H1 (cell line): ENCODE measurements at regions not wholly inside any gene's neighbourhood (a gene's known extent, or its start where the extent isn't known, plus 50 kb on each side); places are given as distances from the start of the nearest gene placed in this dataset.

Experiments
- CTCF ChIA-PET: fragments of 300-600 bp; sonication (Branson Sonifier 250); formaldehyde crosslinking; loops from one replicate; lab custom pipeline; 2021; ENCODE audit not compliant: partially characterized antibody; lab: Charles Lee
- POLR2A ChIA-PET: fragments of 300-600 bp; sonication (Branson Sonifier 250); formaldehyde crosslinking; loops from one replicate; lab custom pipeline; 2021; ENCODE audit warnings: inconsistent platforms; ENCODE audit not compliant: partially characterized antibody; lab: Charles Lee
- DNase-seq, 2 experiments: peaks; one replicate each; pipeline versions ENCODE4 v3.0.0 to v3.0.0-alpha.2; 2010 to 2022; ENCODE audit warnings: low spot score in 2 of 2, low read depth in 1 of 2, mixed read lengths in 1 of 2
- FAIRE-seq: peaks from 2 replicates; lab custom pipeline; 2011; peaks lifted over from hg19 to GRCh38; lab: Jason Lieb, UNC
- H2AFZ ChIP-seq: 2 replicates; pipeline ENCODE4 v1.8.1; 2012; ENCODE audit warnings: low read length, inconsistent platforms
- H2AK5ac ChIP-seq: 2 replicates; pipeline ENCODE4 v1.6.1; 2013; ENCODE audit warnings: low read depth, low read length
- H2BK120ac ChIP-seq: replicated peaks from 2 replicates; pipeline ENCODE3; 2013; ENCODE audit warnings: low read depth, low read length, inconsistent platforms
- H2BK12ac ChIP-seq: 2 replicates; pipeline ENCODE4 v1.6.1; 2013; ENCODE audit warnings: low read depth, low read length
- H2BK15ac ChIP-seq: 2 replicates; pipeline ENCODE4 v1.6.1; 2013; ENCODE audit warnings: low read length
- H2BK20ac ChIP-seq: 2 replicates; pipeline ENCODE4 v1.6.1; 2013; ENCODE audit warnings: low read length
- H2BK5ac ChIP-seq: 2 replicates; pipeline ENCODE4 v1.6.1; 2013; ENCODE audit warnings: low read depth, low read length
- H3K14ac ChIP-seq: 2 replicates; pipeline ENCODE4 v1.6.1; 2013; ENCODE audit warnings: inconsistent platforms; ENCODE audit not compliant: insufficient read length
- H3K18ac ChIP-seq: 2 replicates; pipeline ENCODE4 v1.6.1; 2013; ENCODE audit warnings: low read length; ENCODE audit errors: extremely low read depth
- H3K23ac ChIP-seq: 2 replicates; pipeline ENCODE4 v1.6.1; 2013; ENCODE audit warnings: inconsistent platforms; ENCODE audit not compliant: insufficient read length
- H3K23me2 ChIP-seq: 2 replicates; pipeline ENCODE4 v1.6.1; 2013; ENCODE audit warnings: low read depth, low read length
- H3K27ac ChIP-seq: 2 replicates; pipeline ENCODE4 v1.6.1; 2011; ENCODE audit warnings: low read depth, low read length, inconsistent platforms
- H3K27me3 ChIP-seq, 4 experiments: replicated peaks in 1 of 4; 1 replicate in 1 of 4; 2 replicates in 3 of 4; pipeline versions ENCODE4 v1.6.1 to v1.8.1; 2011 to 2013; ENCODE audit warnings: low read length in 3 of 4, mild to moderate bottlenecking in 3 of 4, inconsistent platforms in 2 of 4, mixed read lengths in 2 of 4, moderate library complexity in 1 of 4; ENCODE audit not compliant: control insufficient read depth in 3 of 4, insufficient read depth in 3 of 4; ENCODE audit errors: extremely low read depth in 1 of 4
- H3K36me3 ChIP-seq, 4 experiments: 2 replicates each; pipeline versions ENCODE4 v1.6.1 to v1.8.1; 2011 to 2013; ENCODE audit warnings: mild to moderate bottlenecking in 4 of 4, low read length in 3 of 4, moderate library complexity in 2 of 4, control low read depth in 1 of 4, inconsistent platforms in 1 of 4; ENCODE audit not compliant: insufficient read depth in 4 of 4, control insufficient read depth in 2 of 4
- H3K4ac ChIP-seq: replicated peaks from 2 replicates; pipeline ENCODE3; 2013; ENCODE audit warnings: low read length, low read depth, mixed read lengths, inconsistent platforms; ENCODE audit not compliant: insufficient read length
- H3K4me1 ChIP-seq, 4 experiments: replicated peaks in 1 of 4; 1 replicate in 1 of 4; 2 replicates in 3 of 4; pipeline versions ENCODE4 v1.6.1 to v1.8.1; 2011 to 2013; ENCODE audit warnings: low read length in 3 of 4, inconsistent platforms in 2 of 4, mixed read lengths in 1 of 4; ENCODE audit not compliant: insufficient read depth in 4 of 4, control insufficient read depth in 3 of 4
- H3K4me2 ChIP-seq, 2 experiments: 2 replicates each; pipeline versions ENCODE4 v1.6.1 to v1.8.1; 2011 to 2013; ENCODE audit warnings: low read depth in 2 of 2, low read length in 2 of 2, control low read depth in 1 of 2, inconsistent platforms in 1 of 2, mild to moderate bottlenecking in 1 of 2; ENCODE audit not compliant: insufficient read depth in 1 of 2
- H3K4me3 ChIP-seq, 4 experiments: fragments of 200-600, 300-600 bp in 1 of 4; sonication (generic), shearing (Covaris generic), sonication (Bioruptor Twin) in 1 of 4; 2 replicates each; pipeline versions ENCODE4 v1.5.1 to v1.8.1; 2011 to 2016; ENCODE audit warnings: low read length in 4 of 4, low read depth in 3 of 4, control low read depth in 2 of 4, inconsistent platforms in 2 of 4, mild to moderate bottlenecking in 2 of 4, mixed read lengths in 1 of 4, moderate library complexity in 1 of 4; ENCODE audit not compliant: insufficient read depth in 2 of 4; ENCODE audit errors: extremely low read depth in 1 of 4
- H3K56ac ChIP-seq: replicated peaks from 2 replicates; pipeline ENCODE3; 2013; ENCODE audit warnings: low read depth, mild to moderate bottlenecking, mixed read lengths, low read length, inconsistent platforms; ENCODE audit not compliant: insufficient read length
- H3K79me1 ChIP-seq: 2 replicates; pipeline ENCODE4 v1.6.1; 2013; ENCODE audit warnings: low read depth, low read length, control low read depth
- H3K79me2 ChIP-seq, 2 experiments: 2 replicates each; pipeline versions ENCODE4 v1.6.1 to v1.8.1; 2012 to 2013; ENCODE audit warnings: low read length in 2 of 2, mild to moderate bottlenecking in 2 of 2, inconsistent platforms in 1 of 2; ENCODE audit not compliant: insufficient read depth in 2 of 2, control insufficient read depth in 1 of 2
- H3K9ac ChIP-seq, 4 experiments: replicated peaks in 1 of 4; 1 replicate in 1 of 4; 2 replicates in 3 of 4; pipeline versions ENCODE4 v1.6.1 to v1.8.1; 2011 to 2013; ENCODE audit warnings: low read depth in 3 of 4, low read length in 3 of 4, control low read depth in 2 of 4, mild to moderate bottlenecking in 2 of 4, moderate library complexity in 2 of 4, inconsistent platforms in 1 of 4; ENCODE audit errors: extremely low read depth in 1 of 4
- H3K9me3 ChIP-seq, 2 experiments: 2 replicates each; pipeline versions ENCODE4 v1.6.1 to v1.8.1; 2012 to 2013; ENCODE audit warnings: mild to moderate bottlenecking in 2 of 2, moderate library complexity in 2 of 2, control low read depth in 1 of 2, inconsistent platforms in 1 of 2, low read depth in 1 of 2, low read length in 1 of 2, mixed read lengths in 1 of 2; ENCODE audit not compliant: insufficient read depth in 2 of 2
- H4K20me1 ChIP-seq, 2 experiments: replicated peaks in 1 of 2; 2 replicates each; pipeline versions ENCODE3 to v1.8.1; 2011 to 2013; ENCODE audit warnings: inconsistent platforms in 2 of 2, low read length in 2 of 2, mild to moderate bottlenecking in 1 of 2; ENCODE audit not compliant: insufficient read depth in 2 of 2, control insufficient read depth in 1 of 2
- H4K5ac ChIP-seq: 2 replicates; pipeline ENCODE4 v1.6.1; 2013; ENCODE audit warnings: low read length, low read depth, mixed read lengths, inconsistent platforms; ENCODE audit not compliant: insufficient read length
- H4K8ac ChIP-seq: 2 replicates; pipeline ENCODE4 v1.8.0; 2013; ENCODE audit warnings: mild to moderate bottlenecking, moderate library complexity, low read length, inconsistent platforms; ENCODE audit not compliant: insufficient read depth; ENCODE audit errors: extremely low read depth
- H4K91ac ChIP-seq: replicated peaks from 2 replicates; pipeline ENCODE3; 2013; ENCODE audit warnings: low read length, mixed read lengths, inconsistent platforms; ENCODE audit not compliant: insufficient read length
- PHF8 ChIP-seq: fragments of 200-600 bp; sonication (generic); conservative IDR thresholded peaks from 2 replicates; pipeline ENCODE4 v1.7.1; 2012; ENCODE audit warnings: low read depth, mild to moderate bottlenecking, inconsistent platforms, low read length, moderate library complexity
- SRF ChIP-seq: IDR thresholded peaks from 2 replicates; pipeline ENCODE4 v1.6.1; 2011; ENCODE audit warnings: mild to moderate bottlenecking, low read depth, low read length, moderate library complexity
- WGBS, 2 experiments: shearing (Covaris generic) in 1 of 2; methylation state at CpG; one replicate each; pipeline versions ENCODE4 v1.1.6 to v1.1.7; 2013 to 2015; ENCODE audit warnings: low lambda C conversion rate in 2 of 2, mixed read lengths in 2 of 2, inconsistent platforms in 1 of 2, low coverage in 1 of 2, missing lambda C conversion rate in 1 of 2; ENCODE audit not compliant: insufficient replicate concordance in 2 of 2, insufficient coverage in 1 of 2, insufficient read length in 1 of 2; ENCODE audit errors: extremely low coverage in 1 of 2, missing lambda C conversion rate in 1 of 2; 5-methylcytosine and 5-hydroxymethylcytosine counted together

DNA sequence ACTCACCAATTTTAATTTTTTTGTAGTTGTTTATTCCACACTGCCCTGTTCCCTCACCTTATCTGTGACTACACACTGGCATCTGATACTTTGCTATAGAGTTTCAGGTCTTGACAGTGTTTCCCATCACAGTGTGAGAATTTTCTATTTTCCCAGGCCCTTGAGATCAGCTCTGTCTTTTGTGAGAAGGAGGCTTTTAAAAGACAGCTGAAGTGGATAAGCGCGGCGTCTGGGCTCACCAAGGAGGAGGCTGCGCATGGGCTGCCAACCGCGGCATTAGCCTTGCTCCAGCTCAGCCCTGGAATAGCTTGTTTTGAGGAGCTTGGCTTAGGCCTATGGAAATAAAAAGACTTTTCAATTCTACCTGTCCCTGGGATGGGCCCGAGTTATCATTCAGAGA lies 181.3 kb downstream of the RMST start:
- TF ChIP-seq SRF (no peak), PHF8 (no peak)
- no peak overlapping the region for H3K18ac ChIP-seq

More for the DNA sequence above, 181.3 kb downstream of the RMST start:
- Histone ChIP-seq H3K56ac (no peak overlapping the region), H3K4me2 (no peak overlapping the region), H3K27ac (no peak overlapping the region), H3K9me3 (peaks cover 4 to 6% of the 10 kb centered on the region in 2 experiments; a peak in 2 of 4 replicates), H3K9ac (no peak overlapping the region), H3K79me2 (no peaks in the 10 kb centered on the region), H2BK20ac (no peak overlapping the region), H3K27me3 (no peaks in the 10 kb centered on the region; a peak in 1 of 7 replicates), H2BK15ac (no peak overlapping the region), H2AK5ac (no peak overlapping the region), H3K4ac (no peak overlapping the region), H3K4me3 (no peak overlapping the region), H3K36me3 (no peaks in the 10 kb centered on the region), H4K5ac (no peak overlapping the region), H3K23me2 (no peaks in the 10 kb centered on the region), H2AFZ (no peak overlapping the region), H2BK120ac (no peak overlapping the region), H3K79me1 (no peaks in the 10 kb centered on the region), H4K20me1 (no peaks in the 10 kb centered on the region), H4K8ac (no peak overlapping the region), H2BK5ac (no peak overlapping the region), H4K91ac (no peak overlapping the region), H3K4me1 (no peaks in the 10 kb centered on the region), H2BK12ac (no peak overlapping the region), H3K14ac (no peak overlapping the region), H3K23ac (no peak overlapping the region)
- ChIA-PET POLR2A (no interaction called here), CTCF (no interaction called here)
- DNase-seq: no peak
- 88% methylated on average over 7 of the region's 7 CpGs; no CpG with 5 or more reads in 1 of the 2 experiments for WGBS, 2 experiments
- no peak for FAIRE-seq
